B cell (primary cell): ENCODE measurements at regions not wholly inside any gene's neighbourhood (a gene's known extent, or its start where the extent isn't known, plus 50 kb on each side); places are given as distances from the start of the nearest gene placed in this dataset.

Experiments
- ATAC-seq: fragments of 200-7000 bp; cut with Tn5 transposase; one replicate; pipeline ENCODE4 v1.10.0; 2021; ENCODE audit warnings: low read depth, mild to moderate bottlenecking, moderate number of reproducible peaks, moderate library complexity
- CTCF ChIA-PET: fragments of 350-600 bp; sonication (Branson Sonifier 250); formaldehyde crosslinking; loops from one replicate; lab custom pipeline; 2021; ENCODE audit warnings: antibody characterized with exemption, inconsistent platforms; lab: Charles Lee
- POLR2A ChIA-PET: fragments of 350-600 bp; sonication (Branson Sonifier 250); formaldehyde crosslinking; loops from one replicate; lab custom pipeline; 2021; ENCODE audit warnings: antibody characterized with exemption; lab: Charles Lee
- DNase-seq: peaks from one replicate; pipeline ENCODE4 v3.0.0; 2013
- H2AFZ ChIP-seq: 2 replicates; pipeline ENCODE4 v1.6.1; 2012; ENCODE audit warnings: mild to moderate bottlenecking, low read depth, low read length; ENCODE audit not compliant: insufficient read depth, poor library complexity, severe bottlenecking
- H3K27ac ChIP-seq, 2 donors: 1 replicate in 1 of 2; 2 replicates in 1 of 2; pipeline ENCODE4 v1.5.1; 2012 to 2013; ENCODE audit warnings: low read length in 2 of 2, mild to moderate bottlenecking in 2 of 2, moderate library complexity in 1 of 2
- H3K27me3 ChIP-seq, 4 experiments: fragments of 200-600 bp in 1 of 4; sonication (generic) in 1 of 4; replicated peaks in 1 of 4; 1 replicate in 2 of 4; 2 replicates in 2 of 4; pipeline versions ENCODE4 v1.6.1 to v1.7.0; 2013 to 2016; ENCODE audit warnings: low read length in 3 of 4, mild to moderate bottlenecking in 2 of 4, mixed read lengths in 1 of 4, moderate library complexity in 1 of 4; ENCODE audit not compliant: insufficient read depth in 4 of 4, control insufficient read depth in 3 of 4; ENCODE audit errors: control extremely low read depth in 1 of 4
- H3K36me3 ChIP-seq, 2 experiments: replicated peaks in 1 of 2; 1 replicate in 1 of 2; 2 replicates in 1 of 2; pipeline versions ENCODE4 v1.6.1 to v1.7.1; 2013; ENCODE audit warnings: low read length in 1 of 2; ENCODE audit not compliant: insufficient read depth in 2 of 2, control insufficient read depth in 1 of 2; ENCODE audit errors: control extremely low read depth in 1 of 2, extremely low read depth in 1 of 2
- H3K4me1 ChIP-seq, 2 donors: fragments of 200-600 bp in 1 of 2; sonication (generic) in 1 of 2; 1 replicate in 1 of 2; 2 replicates in 1 of 2; pipeline versions ENCODE4 v1.5.1 to v1.6.1; 2013 to 2017; ENCODE audit warnings: low read length in 2 of 2; ENCODE audit not compliant: control insufficient read depth in 2 of 2, insufficient read depth in 2 of 2
- H3K4me2 ChIP-seq: replicated peaks from 2 replicates; pipeline ENCODE3; 2012; ENCODE audit warnings: mild to moderate bottlenecking, low read depth, low read length; ENCODE audit not compliant: poor library complexity, severe bottlenecking
- H3K4me3 ChIP-seq, 5 experiments: fragments of 200-600 bp in 1 of 5; sonication (generic) in 1 of 5; 1 replicate in 3 of 5; 2 replicates in 2 of 5; pipeline versions ENCODE4 v1.5.1 to v1.7.0; 2011 to 2016; ENCODE audit warnings: low read length in 4 of 5, mild to moderate bottlenecking in 4 of 5, low read depth in 2 of 5, control low read depth in 1 of 5, moderate library complexity in 1 of 5; ENCODE audit not compliant: insufficient read depth in 1 of 5; ENCODE audit errors: control extremely low read depth in 1 of 5, extremely low read depth in 1 of 5
- H3K79me2 ChIP-seq: fragments of 200-600 bp; sonication (generic); one replicate; pipeline ENCODE4 v1.6.0; 2016; ENCODE audit warnings: low read length; ENCODE audit not compliant: control insufficient read depth, insufficient read depth
- H3K9ac ChIP-seq: fragments of 200-600 bp; sonication (generic); 2 replicates; pipeline ENCODE4 v1.6.1; 2017; ENCODE audit warnings: mild to moderate bottlenecking, low read length, moderate library complexity
- H3K9me3 ChIP-seq, 3 donors: one replicate each; pipeline versions ENCODE4 v1.6.1 to v1.7.1; 2013; ENCODE audit warnings: low read length in 2 of 3; ENCODE audit not compliant: control insufficient read depth in 2 of 3, insufficient read depth in 1 of 3; ENCODE audit errors: control extremely low read depth in 1 of 3
- H4K20me1 ChIP-seq: 2 replicates; pipeline ENCODE4 v1.6.0; 2012; ENCODE audit warnings: mild to moderate bottlenecking, low read length; ENCODE audit not compliant: insufficient read depth, control insufficient read depth, poor library complexity, severe bottlenecking
- H3K27ac Mint-ChIP-seq: one replicate; pipeline ENCODE4 v1.8.0; 2021; ENCODE audit warnings: mixed read lengths
- H3K27me3 Mint-ChIP-seq: one replicate; pipeline ENCODE4 v1.8.0; 2021; ENCODE audit warnings: mixed read lengths
- H3K4me1 Mint-ChIP-seq: one replicate; pipeline ENCODE4 v1.8.0; 2021; ENCODE audit warnings: mixed read lengths
- H3K4me3 Mint-ChIP-seq: one replicate; pipeline ENCODE4 v1.8.0; 2021; ENCODE audit warnings: mixed read lengths
- H3K9me3 Mint-ChIP-seq: one replicate; pipeline ENCODE4 v1.8.0; 2022; ENCODE audit warnings: mixed read lengths; ENCODE audit not compliant: insufficient read depth
- EZH2 ChIP-seq: IDR thresholded peaks from 2 replicates; pipeline ENCODE4 v1.6.1; 2012; ENCODE audit warnings: borderline replicate concordance, low read depth, mild to moderate bottlenecking, moderate library complexity, low read length; ENCODE audit not compliant: insufficient read depth, poor library complexity, severe bottlenecking
- WGBS: methylation state at CpG from one replicate; pipeline ENCODE4 v1.1.5; 2013; ENCODE audit warnings: missing lambda C conversion rate; ENCODE audit not compliant: insufficient coverage; 5-methylcytosine and 5-hydroxymethylcytosine counted together
- intact Hi-C: fragments of 100-400 bp; cut with micrococcal nuclease; formaldehyde crosslinking; loops from one replicate; pipeline ENCODE4 v1.10.0; 2022
- TF ChIP-seq, protein P1 (sequence below): fragments of 200-600 bp; IDR thresholded peaks from one replicate; pipeline ENCODE4 v1.8.0; 2022; ENCODE audit warnings: antibody characterized with exemption, mild to moderate bottlenecking

GRCh38 chr10:10054466-10054865 is 963.2 kb upstream of the CELF2 start:
- Histone ChIP-seq H3K36me3 (no peaks in the 10 kb centered on the region), H3K27me3 (no peaks in the 10 kb centered on the region), H2AFZ (no peak overlapping the region), H4K20me1 (no peaks in the 10 kb centered on the region), H3K4me1 (no peaks in the 10 kb centered on the region), H3K4me3 (no peak overlapping the region), H3K9me3 (peaks cover 0 to 1% (median 0%) of the 10 kb centered on the region in 3 donors), H3K9ac (no peak overlapping the region), H3K4me2 (no peak overlapping the region), H3K27ac (no peak overlapping the region), H3K79me2 (no peaks in the 10 kb centered on the region)
- no peak for ATAC-seq
- intact Hi-C loops = no loop called here
- no peak for DNase-seq
- H3K4me3 Mint-ChIP-seq = no peak overlapping the region
- WGBS = 96% methylated on average over 6 of the region's 7 CpGs
- H3K27me3 Mint-ChIP-seq = no peaks in the 10 kb centered on the region
- ChIA-PET CTCF (no interaction called here), POLR2A (no interaction called here)
- H3K4me1 Mint-ChIP-seq = no peaks in the 10 kb centered on the region
- H3K27ac Mint-ChIP-seq = no peak overlapping the region
- TF ChIP-seq, protein P1, sequence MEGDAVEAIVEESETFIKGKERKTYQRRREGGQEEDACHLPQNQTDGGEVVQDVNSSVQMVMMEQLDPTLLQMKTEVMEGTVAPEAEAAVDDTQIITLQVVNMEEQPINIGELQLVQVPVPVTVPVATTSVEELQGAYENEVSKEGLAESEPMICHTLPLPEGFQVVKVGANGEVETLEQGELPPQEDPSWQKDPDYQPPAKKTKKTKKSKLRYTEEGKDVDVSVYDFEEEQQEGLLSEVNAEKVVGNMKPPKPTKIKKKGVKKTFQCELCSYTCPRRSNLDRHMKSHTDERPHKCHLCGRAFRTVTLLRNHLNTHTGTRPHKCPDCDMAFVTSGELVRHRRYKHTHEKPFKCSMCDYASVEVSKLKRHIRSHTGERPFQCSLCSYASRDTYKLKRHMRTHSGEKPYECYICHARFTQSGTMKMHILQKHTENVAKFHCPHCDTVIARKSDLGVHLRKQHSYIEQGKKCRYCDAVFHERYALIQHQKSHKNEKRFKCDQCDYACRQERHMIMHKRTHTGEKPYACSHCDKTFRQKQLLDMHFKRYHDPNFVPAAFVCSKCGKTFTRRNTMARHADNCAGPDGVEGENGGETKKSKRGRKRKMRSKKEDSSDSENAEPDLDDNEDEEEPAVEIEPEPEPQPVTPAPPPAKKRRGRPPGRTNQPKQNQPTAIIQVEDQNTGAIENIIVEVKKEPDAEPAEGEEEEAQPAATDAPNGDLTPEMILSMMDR = no peak
- no peak for TF ChIP-seq EZH2
- H3K9me3 Mint-ChIP-seq = no peaks in the 10 kb centered on the region

DNA sequence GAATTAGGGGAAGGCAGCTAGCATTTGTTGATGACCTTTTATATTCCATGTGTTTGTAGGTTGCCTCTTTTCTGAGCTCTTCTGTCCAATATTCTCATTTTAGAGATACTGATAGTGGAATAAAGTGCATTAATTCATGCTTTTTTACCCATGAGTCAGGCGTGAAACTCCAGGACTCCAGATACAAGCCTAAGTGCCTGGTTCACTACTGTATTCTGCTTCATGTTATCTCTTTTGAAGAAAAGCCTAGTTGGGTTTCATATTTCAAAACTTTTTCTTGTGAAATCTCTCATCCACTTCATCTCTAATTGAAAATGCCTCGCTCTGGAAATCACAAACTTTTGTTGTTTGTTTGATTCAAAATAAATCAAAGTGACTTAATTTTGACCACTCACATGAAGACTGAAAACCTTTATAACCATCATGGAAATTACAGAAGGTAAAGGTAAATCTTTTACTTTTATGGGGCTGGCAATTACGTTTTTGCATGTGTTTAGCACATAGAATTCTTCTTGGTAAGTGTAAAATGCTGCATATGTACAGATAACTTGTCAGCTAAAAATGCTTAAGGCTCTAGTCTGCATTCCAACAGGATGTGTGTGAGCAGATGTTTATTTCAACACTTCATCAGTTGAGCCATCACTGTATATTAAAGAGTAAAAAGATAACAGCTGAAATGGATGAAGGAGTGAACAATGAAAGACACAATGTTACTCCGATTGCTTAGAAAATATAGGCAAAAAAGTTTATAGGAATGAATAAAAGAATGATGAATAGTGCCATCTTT is 961.8 kb upstream of the CELF2 start:
- TF ChIP-seq EZH2 = no peak
- TF ChIP-seq, protein P1 = no peak
- intact Hi-C loops = no loop called here
- H3K4me3 Mint-ChIP-seq = no peak overlapping the region
- DNase-seq (no peak), ATAC-seq (no peak)
- Histone ChIP-seq H3K79me2 (no peaks in the 10 kb centered on the region), H4K20me1 (no peaks in the 10 kb centered on the region), H3K27me3 (no peaks in the 10 kb centered on the region), H3K9me3 (peaks cover 0 to 1% (median 0%) of the 10 kb centered on the region in 3 donors), H3K4me1 (no peaks in the 10 kb centered on the region), H3K27ac (no peak overlapping the region), H3K9ac (no peak overlapping the region), H3K4me3 (no peak overlapping the region), H3K36me3 (no peaks in the 10 kb centered on the region), H2AFZ (no peak overlapping the region), H3K4me2 (no peak overlapping the region)
- no peak overlapping the region for H3K27ac Mint-ChIP-seq
- WGBS = 75% methylated on average over 2 of the region's 4 CpGs
- no peaks in the 10 kb centered on the region for H3K4me1 Mint-ChIP-seq
- no peaks in the 10 kb centered on the region for H3K9me3 Mint-ChIP-seq
- ChIA-PET CTCF (no interaction called here), POLR2A (no interaction called here)
- no peaks in the 10 kb centered on the region for H3K27me3 Mint-ChIP-seq
